SK-N-SH (cell line): ENCODE measurements at regions not wholly inside any gene's neighbourhood (a gene's known extent, or its start where the extent isn't known, plus 50 kb on each side); places are given as distances from the start of the nearest gene placed in this dataset.

ENCODE experiments used
- CTCF ChIA-PET: fragments of 300-600, 350-600 bp; formaldehyde crosslinking; extraction: SDS; loops from one replicate; lab custom pipeline; 2021; lab: Yijun Ruan, JAX
- POLR2A ChIA-PET: fragments of 350-600 bp; sonication (Branson Sonifier 250); formaldehyde crosslinking; extraction: SDS; loops from one replicate; lab custom pipeline; 2020; ENCODE audit warnings: antibody characterized with exemption, inconsistent platforms; lab: Yijun Ruan, JAX
- DNase-seq: peaks from one replicate; pipeline ENCODE4 v3.0.0; 2012
- H2AFZ ChIP-seq: fragments of 200-600 bp; sonication (generic); 2 replicates; pipeline ENCODE4 v1.8.1; 2016; ENCODE audit warnings: antibody characterized with exemption, mild to moderate bottlenecking, low read depth
- H3F3A ChIP-seq: fragments of 200-600 bp; sonication (generic); replicated peaks from 2 replicates; pipeline ENCODE3; 2016; ENCODE audit warnings: antibody characterized with exemption, mild to moderate bottlenecking; ENCODE audit not compliant: insufficient read depth
- H3K27ac ChIP-seq, 2 experiments: fragments of 200-500 bp in 1 of 2; fragments of 200-600 bp in 1 of 2; sonication (Bioruptor generic) in 1 of 2; sonication (generic), shearing (Covaris generic) in 1 of 2; 2 replicates each; pipeline versions ENCODE4 v1.5.1 to v1.6.1; 2014 to 2016; ENCODE audit warnings: low read depth in 2 of 2, inconsistent platforms in 1 of 2, low read length in 1 of 2, mild to moderate bottlenecking in 1 of 2, mixed read lengths in 1 of 2
- H3K27me3 ChIP-seq: fragments of 200-600 bp; sonication (generic), shearing (Covaris generic); 2 replicates; pipeline ENCODE4 v1.6.1; 2016; ENCODE audit warnings: mixed run types; ENCODE audit not compliant: insufficient read depth
- H3K36me3 ChIP-seq, 2 experiments: fragments of 200-500 bp in 1 of 2; fragments of 200-600 bp in 1 of 2; sonication (Bioruptor generic) in 1 of 2; sonication (generic) in 1 of 2; replicated peaks in 1 of 2; 2 replicates each; pipeline versions ENCODE3 to v1.5.1; 2014 to 2016; ENCODE audit warnings: low read length in 1 of 2, mild to moderate bottlenecking in 1 of 2; ENCODE audit not compliant: insufficient read depth in 2 of 2, control insufficient read depth in 1 of 2
- H3K4me1 ChIP-seq, 2 experiments: fragments of 200-500 bp in 1 of 2; fragments of 200-600 bp in 1 of 2; sonication (Bioruptor generic) in 1 of 2; sonication (generic), shearing (Covaris generic) in 1 of 2; 2 replicates each; pipeline versions ENCODE4 v1.5.1 to v1.6.1; 2014 to 2016; ENCODE audit warnings: low read depth in 1 of 2, low read length in 1 of 2, mixed run types in 1 of 2; ENCODE audit not compliant: insufficient read depth in 2 of 2, control insufficient read depth in 1 of 2
- H3K4me2 ChIP-seq: fragments of 200-600 bp; sonication (generic), shearing (Covaris generic); 2 replicates; pipeline ENCODE4 v1.6.1; 2017; ENCODE audit warnings: mixed run types
- H3K4me3 ChIP-seq, 2 experiments: fragments of 200-500 bp in 1 of 2; fragments of 200-600 bp in 1 of 2; sonication (Bioruptor generic) in 1 of 2; sonication (generic), shearing (Covaris generic) in 1 of 2; 2 replicates each; pipeline versions ENCODE4 v1.5.1 to v1.8.1; 2014 to 2016; ENCODE audit warnings: low read depth in 2 of 2, inconsistent platforms in 1 of 2, low read length in 1 of 2, mild to moderate bottlenecking in 1 of 2, mixed read lengths in 1 of 2, moderate library complexity in 1 of 2
- H3K79me2 ChIP-seq: fragments of 200-600 bp; sonication (generic); 2 replicates; pipeline ENCODE4 v1.8.1; 2017; ENCODE audit warnings: mild to moderate bottlenecking; ENCODE audit not compliant: insufficient read depth
- H3K9ac ChIP-seq: fragments of 200-600 bp; sonication (generic); 2 replicates; pipeline ENCODE4 v1.6.1; 2017; ENCODE audit warnings: mixed run types
- H3K9me2 ChIP-seq: fragments of 200-600 bp; sonication (generic); 2 replicates; pipeline ENCODE4 v1.6.1; 2017; ENCODE audit warnings: mixed run types
- H3K9me3 ChIP-seq: fragments of 200-600 bp; sonication (generic); 2 replicates; pipeline ENCODE4 v1.6.1; 2017; ENCODE audit warnings: mixed run types, mild to moderate bottlenecking, moderate library complexity
- H4K20me1 ChIP-seq: fragments of 200-600 bp; sonication (generic); 2 replicates; pipeline ENCODE4 v1.6.1; 2017; ENCODE audit warnings: mild to moderate bottlenecking, mixed run types; ENCODE audit not compliant: insufficient read depth
- CTCF ChIP-seq: fragments of 200-600 bp; sonication (generic); IDR thresholded peaks from 2 replicates; pipeline ENCODE4 v1.6.1; 2017; ENCODE audit warnings: antibody characterized with exemption, mild to moderate bottlenecking, moderate library complexity
- FOXJ3 ChIP-seq: sonication (generic); formaldehyde crosslinking; IDR thresholded peaks from 2 replicates; pipeline ENCODE4 v1.5.1; 2020; ENCODE audit warnings: mild to moderate bottlenecking, missing genetic modification reagents
- FOXM1 ChIP-seq: IDR thresholded peaks from 2 replicates; pipeline ENCODE4 v1.4.0; 2012; ENCODE audit warnings: low read depth, mild to moderate bottlenecking
- NFIC ChIP-seq: IDR thresholded peaks from 2 replicates; pipeline ENCODE4 v1.4.0; 2012; ENCODE audit warnings: borderline replicate concordance
- NRF1 ChIP-seq: IDR thresholded peaks from 2 replicates; pipeline ENCODE4 v1.6.1; 2012; ENCODE audit warnings: low read depth, mild to moderate bottlenecking, low read length
- PBX3 ChIP-seq: IDR thresholded peaks from 2 replicates; pipeline ENCODE4; 2012
- POLR2AphosphoS5 ChIP-seq: IDR thresholded peaks from 2 replicates; pipeline ENCODE4 v1.6.1; 2012; ENCODE audit warnings: low read depth, low read length
- SMC3 ChIP-seq: IDR thresholded peaks from 2 replicates; pipeline ENCODE4 v1.6.1; 2012; ENCODE audit warnings: low read depth, low read length, improper control_type of control experiment
- TAF1 ChIP-seq: IDR thresholded peaks from 2 replicates; pipeline ENCODE4 v1.6.1; 2012; ENCODE audit warnings: low read depth, mild to moderate bottlenecking, low read length, moderate library complexity, borderline replicate concordance
- TEAD4 ChIP-seq: IDR thresholded peaks from 2 replicates; pipeline ENCODE4 v1.4.0; 2012; ENCODE audit warnings: mild to moderate bottlenecking, borderline replicate concordance; ENCODE audit not compliant: insufficient read depth
- USF1 ChIP-seq: IDR thresholded peaks from 2 replicates; pipeline ENCODE4 v1.4.0; 2012; ENCODE audit warnings: low read depth, borderline replicate concordance
- USF2 ChIP-seq: fragments of 150-350 bp; IDR thresholded peaks from 2 replicates; pipeline ENCODE4 v1.6.1; 2017; ENCODE audit warnings: antibody characterized with exemption, low read length, low read depth, borderline replicate concordance
- YY1 ChIP-seq: IDR thresholded peaks from 2 replicates; pipeline ENCODE4 v1.4.0; 2012; ENCODE audit warnings: low read depth, mild to moderate bottlenecking
- WGBS: methylation state at CpG from one replicate; pipeline ENCODE4 v1.1.6; 2017; ENCODE audit warnings: low lambda C conversion rate; 5-methylcytosine and 5-hydroxymethylcytosine counted together
- TF ChIP-seq, protein P1 (sequence below): IDR thresholded peaks from 2 replicates; pipeline ENCODE4 v1.4.0; 2012; ENCODE audit warnings: low read depth, borderline replicate concordance
- TF ChIP-seq, protein P2 (sequence below): IDR thresholded peaks from 2 replicates; pipeline ENCODE4 v1.6.1; 2012; ENCODE audit warnings: mild to moderate bottlenecking, low read depth, low read length, moderate library complexity

DNA sequence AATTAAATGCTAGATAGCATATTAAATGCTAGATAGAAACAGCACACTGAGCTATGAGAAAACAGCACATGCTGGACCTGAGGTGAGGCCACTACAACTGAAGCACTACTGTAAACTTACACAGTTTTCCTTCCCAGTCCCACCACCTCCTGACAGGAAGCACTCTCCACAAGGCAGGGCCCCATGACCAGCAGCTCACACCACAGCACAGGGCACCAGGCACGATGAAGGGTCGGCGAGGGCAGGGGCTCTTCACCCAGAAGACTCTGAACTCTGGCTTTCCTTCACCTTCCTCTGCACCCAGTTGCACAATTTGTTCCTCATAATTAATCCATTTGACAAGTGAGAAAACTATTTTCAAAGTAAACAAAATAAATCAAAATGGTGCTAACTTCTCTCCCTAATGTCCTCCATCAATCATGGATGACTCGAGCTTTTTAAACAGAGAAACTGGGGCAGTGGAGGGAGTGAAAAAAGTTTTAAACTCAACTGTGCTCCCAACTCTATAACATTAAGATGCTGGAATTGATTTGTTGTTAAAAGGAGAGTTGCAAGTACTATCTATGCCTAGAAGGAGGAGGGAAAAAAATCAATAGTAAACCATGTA is 568.7 kb downstream of the UQCRFS1 start:
- TF ChIP-seq PBX3 = no peak
- TF ChIP-seq FOXJ3 (CRISPR knock-in tag) = no peak
- no peak for TF ChIP-seq POLR2AphosphoS5
- no peak for TF ChIP-seq TAF1
- TF ChIP-seq CTCF = no peak
- TF ChIP-seq TEAD4 = no peak
- no peak for TF ChIP-seq USF2
- no peak for TF ChIP-seq USF1
- no peak for TF ChIP-seq NRF1
- TF ChIP-seq SMC3 = no peak
- TF ChIP-seq FOXM1 = no peak
- TF ChIP-seq NFIC = no peak
- TF ChIP-seq, protein P1, sequence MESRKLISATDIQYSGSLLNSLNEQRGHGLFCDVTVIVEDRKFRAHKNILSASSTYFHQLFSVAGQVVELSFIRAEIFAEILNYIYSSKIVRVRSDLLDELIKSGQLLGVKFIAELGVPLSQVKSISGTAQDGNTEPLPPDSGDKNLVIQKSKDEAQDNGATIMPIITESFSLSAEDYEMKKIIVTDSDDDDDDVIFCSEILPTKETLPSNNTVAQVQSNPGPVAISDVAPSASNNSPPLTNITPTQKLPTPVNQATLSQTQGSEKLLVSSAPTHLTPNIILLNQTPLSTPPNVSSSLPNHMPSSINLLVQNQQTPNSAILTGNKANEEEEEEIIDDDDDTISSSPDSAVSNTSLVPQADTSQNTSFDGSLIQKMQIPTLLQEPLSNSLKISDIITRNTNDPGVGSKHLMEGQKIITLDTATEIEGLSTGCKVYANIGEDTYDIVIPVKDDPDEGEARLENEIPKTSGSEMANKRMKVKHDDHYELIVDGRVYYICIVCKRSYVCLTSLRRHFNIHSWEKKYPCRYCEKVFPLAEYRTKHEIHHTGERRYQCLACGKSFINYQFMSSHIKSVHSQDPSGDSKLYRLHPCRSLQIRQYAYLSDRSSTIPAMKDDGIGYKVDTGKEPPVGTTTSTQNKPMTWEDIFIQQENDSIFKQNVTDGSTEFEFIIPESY = no peak
- no peak for TF ChIP-seq YY1
- TF ChIP-seq, protein P2, sequence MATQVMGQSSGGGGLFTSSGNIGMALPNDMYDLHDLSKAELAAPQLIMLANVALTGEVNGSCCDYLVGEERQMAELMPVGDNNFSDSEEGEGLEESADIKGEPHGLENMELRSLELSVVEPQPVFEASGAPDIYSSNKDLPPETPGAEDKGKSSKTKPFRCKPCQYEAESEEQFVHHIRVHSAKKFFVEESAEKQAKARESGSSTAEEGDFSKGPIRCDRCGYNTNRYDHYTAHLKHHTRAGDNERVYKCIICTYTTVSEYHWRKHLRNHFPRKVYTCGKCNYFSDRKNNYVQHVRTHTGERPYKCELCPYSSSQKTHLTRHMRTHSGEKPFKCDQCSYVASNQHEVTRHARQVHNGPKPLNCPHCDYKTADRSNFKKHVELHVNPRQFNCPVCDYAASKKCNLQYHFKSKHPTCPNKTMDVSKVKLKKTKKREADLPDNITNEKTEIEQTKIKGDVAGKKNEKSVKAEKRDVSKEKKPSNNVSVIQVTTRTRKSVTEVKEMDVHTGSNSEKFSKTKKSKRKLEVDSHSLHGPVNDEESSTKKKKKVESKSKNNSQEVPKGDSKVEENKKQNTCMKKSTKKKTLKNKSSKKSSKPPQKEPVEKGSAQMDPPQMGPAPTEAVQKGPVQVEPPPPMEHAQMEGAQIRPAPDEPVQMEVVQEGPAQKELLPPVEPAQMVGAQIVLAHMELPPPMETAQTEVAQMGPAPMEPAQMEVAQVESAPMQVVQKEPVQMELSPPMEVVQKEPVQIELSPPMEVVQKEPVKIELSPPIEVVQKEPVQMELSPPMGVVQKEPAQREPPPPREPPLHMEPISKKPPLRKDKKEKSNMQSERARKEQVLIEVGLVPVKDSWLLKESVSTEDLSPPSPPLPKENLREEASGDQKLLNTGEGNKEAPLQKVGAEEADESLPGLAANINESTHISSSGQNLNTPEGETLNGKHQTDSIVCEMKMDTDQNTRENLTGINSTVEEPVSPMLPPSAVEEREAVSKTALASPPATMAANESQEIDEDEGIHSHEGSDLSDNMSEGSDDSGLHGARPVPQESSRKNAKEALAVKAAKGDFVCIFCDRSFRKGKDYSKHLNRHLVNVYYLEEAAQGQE = no peak
- TF ChIP-seq, all 33 proteins: peak for 0
- no peaks in the 10 kb centered on the region for H3K9me3 ChIP-seq
- ChIA-PET POLR2A (no interaction called here), CTCF (interaction anchor here (4.4 kb wide), 1 partner anchor 11 kb away, joined by 24 read pairs; no protein-coding TSS in a partner anchor)
- no peaks in the 10 kb centered on the region for H3K36me3 ChIP-seq
- no peaks in the 10 kb centered on the region for H4K20me1 ChIP-seq
- 0% methylated on average over 4 of the region's 4 CpGs for WGBS
- H3K27ac ChIP-seq = no peak overlapping the region
- H3K79me2 ChIP-seq = no peaks in the 10 kb centered on the region
- H2AFZ ChIP-seq = no peak overlapping the region
- H3K4me2 ChIP-seq = no peak overlapping the region
- no peaks in the 10 kb centered on the region for H3F3A ChIP-seq
- 0 out of 2 replicates have a peak, but pooled peaks cover 10% of the 10 kb centered on the region for H3K27me3 ChIP-seq
- no peak overlapping the region for H3K9ac ChIP-seq
- no peak overlapping the region for H3K4me3 ChIP-seq
- no peak for DNase-seq
- no peaks in the 10 kb centered on the region for H3K9me2 ChIP-seq
- no peaks in the 10 kb centered on the region for H3K4me1 ChIP-seq
